Neural cell (in vitro differentiated cells): ENCODE measurements at regions not wholly inside any gene's neighbourhood (a gene's known extent, or its start where the extent isn't known, plus 50 kb on each side); places are given as distances from the start of the nearest gene placed in this dataset.

Source experiments
- H2AFZ ChIP-seq: fragments of 200-600, 300-800 bp; sonication (generic), shearing (Covaris generic); 2 replicates; pipeline ENCODE4 v1.6.0; 2014; ENCODE audit warnings: low read depth, mild to moderate bottlenecking, antibody characterized with exemption, low read length, moderate library complexity
- H3F3A ChIP-seq: fragments of 200-600 bp; shearing (Covaris generic); 2 replicates; pipeline ENCODE4 v1.6.1; 2016; ENCODE audit warnings: mild to moderate bottlenecking, moderate library complexity, mixed read lengths, antibody characterized with exemption, low read length; ENCODE audit not compliant: insufficient read depth, poor library complexity, severe bottlenecking
- H3K27ac ChIP-seq: fragments of 200-600, 300-800 bp; sonication (generic), shearing (Covaris generic); 2 replicates; pipeline ENCODE4 v1.5.1; 2014; ENCODE audit warnings: mild to moderate bottlenecking, low read length, moderate library complexity
- H3K27me3 ChIP-seq: fragments of 300-800, 200-600 bp; sonication (generic), shearing (Covaris generic); 2 replicates; pipeline ENCODE4 v1.6.0; 2014; ENCODE audit warnings: mild to moderate bottlenecking, low read depth, low read length, moderate library complexity; ENCODE audit not compliant: insufficient read depth
- H3K36me3 ChIP-seq: fragments of 300-800, 200-600 bp; sonication (generic), shearing (Covaris generic); 2 replicates; pipeline ENCODE4 v1.5.1; 2014; ENCODE audit warnings: mild to moderate bottlenecking, antibody characterized with exemption, low read length, moderate library complexity; ENCODE audit not compliant: insufficient read depth
- H3K4me2 ChIP-seq: fragments of 300-800, 200-600 bp; sonication (generic), shearing (Covaris generic); 2 replicates; pipeline ENCODE4 v1.6.0; 2014; ENCODE audit warnings: mild to moderate bottlenecking, low read length
- H3K4me3 ChIP-seq: fragments of 300-800, 200-600 bp; sonication (generic), shearing (Covaris generic); 2 replicates; pipeline ENCODE4 v1.5.1; 2014; ENCODE audit warnings: mild to moderate bottlenecking, low read length, moderate library complexity
- H3K79me2 ChIP-seq: fragments of 200-600 bp; shearing (Covaris generic); replicated peaks from 2 replicates; pipeline ENCODE4 v1.6.0; 2014; ENCODE audit warnings: mild to moderate bottlenecking, low read length, moderate library complexity; ENCODE audit not compliant: insufficient read depth
- H3K9ac ChIP-seq: fragments of 300-800, 200-600 bp; sonication (generic), shearing (Covaris generic); 2 replicates; pipeline ENCODE4 v1.6.1; 2016; ENCODE audit warnings: mild to moderate bottlenecking, low read length, mixed read lengths
- H3K9me2 ChIP-seq: fragments of 200-600 bp; shearing (Covaris generic); 2 replicates; pipeline ENCODE4 v1.6.1; 2016; ENCODE audit warnings: mild to moderate bottlenecking, low read length, mixed read lengths; ENCODE audit not compliant: insufficient read depth
- H3K9me3 ChIP-seq: fragments of 200-600, 300-800 bp; sonication (generic), shearing (Covaris generic); 2 replicates; pipeline ENCODE4 v1.6.1; 2016; ENCODE audit warnings: mild to moderate bottlenecking, mixed run types, low read length, moderate library complexity, mixed read lengths
- H4K20me1 ChIP-seq: fragments of 200-600 bp; shearing (Covaris generic); 2 replicates; pipeline ENCODE4 v1.6.1; 2016; ENCODE audit warnings: mild to moderate bottlenecking, mixed run types; ENCODE audit not compliant: insufficient read depth
- EP300 ChIP-seq: fragments of 450-650 bp; conservative IDR thresholded peaks from 2 replicates; pipeline ENCODE4 v1.6.1; 2014; ENCODE audit warnings: antibody characterized with exemption, mild to moderate bottlenecking, moderate library complexity; ENCODE audit not compliant: poor library complexity, severe bottlenecking
- EZH2 ChIP-seq: fragments of 200-600, 300-800 bp; shearing (Covaris generic), sonication (generic); IDR thresholded peaks from 2 replicates; pipeline ENCODE4 v1.6.1; 2014; ENCODE audit warnings: antibody characterized with exemption, low read length, borderline replicate concordance, mild to moderate bottlenecking; ENCODE audit not compliant: insufficient read depth, poor library complexity, severe bottlenecking
- MXI1 ChIP-seq: fragments of 450-650 bp; conservative IDR thresholded peaks from 2 replicates; pipeline ENCODE4 v1.6.1; 2014; ENCODE audit warnings: antibody characterized with exemption, mild to moderate bottlenecking; ENCODE audit not compliant: poor library complexity, severe bottlenecking
- POLR2AphosphoS5 ChIP-seq: IDR thresholded peaks from 2 replicates; pipeline ENCODE4 v1.6.1; 2012
- RAD21 ChIP-seq: fragments of 450-650 bp; conservative IDR thresholded peaks from 2 replicates; pipeline ENCODE4 v1.6.1; 2014; ENCODE audit warnings: antibody characterized with exemption, mild to moderate bottlenecking, moderate library complexity
- SMC3 ChIP-seq: fragments of 450-650 bp; conservative IDR thresholded peaks from 2 replicates; pipeline ENCODE4 v1.6.1; 2014; ENCODE audit warnings: antibody characterized with exemption, mild to moderate bottlenecking, moderate library complexity; ENCODE audit not compliant: poor library complexity
- TAF1 ChIP-seq: IDR thresholded peaks from 2 replicates; pipeline ENCODE4 v1.6.1; 2012; ENCODE audit warnings: low read depth
- TF ChIP-seq, protein P1 (sequence below): fragments of 450-650 bp; IDR thresholded peaks from 2 replicates; pipeline ENCODE4 v1.5.1; 2014; ENCODE audit warnings: antibody characterized with exemption, mild to moderate bottlenecking, moderate library complexity; ENCODE audit not compliant: poor library complexity, severe bottlenecking
- TF ChIP-seq, protein P2 (sequence below): IDR thresholded peaks from 2 replicates; pipeline ENCODE4 v1.6.1; 2012; ENCODE audit warnings: borderline replicate concordance

DNA sequence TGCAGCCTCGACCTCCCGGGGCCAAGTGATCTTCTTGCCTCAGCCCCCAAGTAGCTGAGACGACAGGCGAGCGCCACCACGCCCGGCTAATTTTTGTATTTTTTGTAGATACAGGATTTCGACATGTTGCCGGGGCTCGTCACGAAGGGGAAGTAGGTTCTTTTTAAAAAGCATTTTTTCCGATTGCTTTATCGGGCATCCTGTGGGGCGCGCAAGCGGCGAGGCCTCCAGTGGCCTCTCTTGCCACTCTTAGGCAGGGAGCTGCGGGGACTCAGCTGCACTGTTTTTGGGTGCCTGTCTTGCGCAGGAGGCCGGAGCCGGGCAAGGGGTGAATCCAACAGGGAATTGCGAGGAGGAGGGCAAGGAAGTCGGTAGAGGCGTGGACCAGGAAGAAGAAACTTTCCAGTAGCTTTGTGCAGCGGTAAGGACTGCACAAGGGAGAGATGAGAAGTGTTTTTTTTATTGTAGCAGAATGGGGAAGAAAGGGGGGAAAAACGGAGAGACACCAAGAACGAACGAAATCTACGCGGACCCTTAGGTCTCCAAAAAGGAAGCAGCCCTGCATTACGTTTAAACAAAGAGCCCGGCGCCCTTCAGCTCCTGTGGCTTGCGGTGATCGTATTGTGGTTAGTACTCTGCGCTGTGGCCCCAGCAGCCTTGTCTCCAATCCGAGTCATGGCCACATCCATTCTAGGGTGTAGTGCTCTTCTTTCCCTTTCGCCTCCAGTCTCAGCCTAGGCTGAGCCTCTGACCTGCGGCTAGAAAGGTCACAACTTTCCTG is 164.8 kb downstream of the PPIAL4G start:
- Histone ChIP-seq H3K9me3 (no peaks in the 10 kb centered on the region), H3F3A (no peaks in the 10 kb centered on the region), H3K27ac (no peak overlapping the region), H3K4me3 (no peak overlapping the region), H3K4me2 (no peak overlapping the region), H3K36me3 (no peaks in the 10 kb centered on the region), H3K9me2 (no peaks in the 10 kb centered on the region), H2AFZ (no peak overlapping the region), H3K27me3 (peaks cover 39% of the 10 kb centered on the region), H3K9ac (no peak overlapping the region), H3K79me2 (no peaks in the 10 kb centered on the region), H4K20me1 (no peaks in the 10 kb centered on the region)
- TF ChIP-seq POLR2AphosphoS5 (no peak), EZH2 (no peak), RAD21 (no peak), MXI1 (no peak), EP300 (no peak), TAF1 (no peak), SMC3 (no peak)
- TF ChIP-seq, protein P1, sequence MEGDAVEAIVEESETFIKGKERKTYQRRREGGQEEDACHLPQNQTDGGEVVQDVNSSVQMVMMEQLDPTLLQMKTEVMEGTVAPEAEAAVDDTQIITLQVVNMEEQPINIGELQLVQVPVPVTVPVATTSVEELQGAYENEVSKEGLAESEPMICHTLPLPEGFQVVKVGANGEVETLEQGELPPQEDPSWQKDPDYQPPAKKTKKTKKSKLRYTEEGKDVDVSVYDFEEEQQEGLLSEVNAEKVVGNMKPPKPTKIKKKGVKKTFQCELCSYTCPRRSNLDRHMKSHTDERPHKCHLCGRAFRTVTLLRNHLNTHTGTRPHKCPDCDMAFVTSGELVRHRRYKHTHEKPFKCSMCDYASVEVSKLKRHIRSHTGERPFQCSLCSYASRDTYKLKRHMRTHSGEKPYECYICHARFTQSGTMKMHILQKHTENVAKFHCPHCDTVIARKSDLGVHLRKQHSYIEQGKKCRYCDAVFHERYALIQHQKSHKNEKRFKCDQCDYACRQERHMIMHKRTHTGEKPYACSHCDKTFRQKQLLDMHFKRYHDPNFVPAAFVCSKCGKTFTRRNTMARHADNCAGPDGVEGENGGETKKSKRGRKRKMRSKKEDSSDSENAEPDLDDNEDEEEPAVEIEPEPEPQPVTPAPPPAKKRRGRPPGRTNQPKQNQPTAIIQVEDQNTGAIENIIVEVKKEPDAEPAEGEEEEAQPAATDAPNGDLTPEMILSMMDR: no peak
- TF ChIP-seq, protein P2, sequence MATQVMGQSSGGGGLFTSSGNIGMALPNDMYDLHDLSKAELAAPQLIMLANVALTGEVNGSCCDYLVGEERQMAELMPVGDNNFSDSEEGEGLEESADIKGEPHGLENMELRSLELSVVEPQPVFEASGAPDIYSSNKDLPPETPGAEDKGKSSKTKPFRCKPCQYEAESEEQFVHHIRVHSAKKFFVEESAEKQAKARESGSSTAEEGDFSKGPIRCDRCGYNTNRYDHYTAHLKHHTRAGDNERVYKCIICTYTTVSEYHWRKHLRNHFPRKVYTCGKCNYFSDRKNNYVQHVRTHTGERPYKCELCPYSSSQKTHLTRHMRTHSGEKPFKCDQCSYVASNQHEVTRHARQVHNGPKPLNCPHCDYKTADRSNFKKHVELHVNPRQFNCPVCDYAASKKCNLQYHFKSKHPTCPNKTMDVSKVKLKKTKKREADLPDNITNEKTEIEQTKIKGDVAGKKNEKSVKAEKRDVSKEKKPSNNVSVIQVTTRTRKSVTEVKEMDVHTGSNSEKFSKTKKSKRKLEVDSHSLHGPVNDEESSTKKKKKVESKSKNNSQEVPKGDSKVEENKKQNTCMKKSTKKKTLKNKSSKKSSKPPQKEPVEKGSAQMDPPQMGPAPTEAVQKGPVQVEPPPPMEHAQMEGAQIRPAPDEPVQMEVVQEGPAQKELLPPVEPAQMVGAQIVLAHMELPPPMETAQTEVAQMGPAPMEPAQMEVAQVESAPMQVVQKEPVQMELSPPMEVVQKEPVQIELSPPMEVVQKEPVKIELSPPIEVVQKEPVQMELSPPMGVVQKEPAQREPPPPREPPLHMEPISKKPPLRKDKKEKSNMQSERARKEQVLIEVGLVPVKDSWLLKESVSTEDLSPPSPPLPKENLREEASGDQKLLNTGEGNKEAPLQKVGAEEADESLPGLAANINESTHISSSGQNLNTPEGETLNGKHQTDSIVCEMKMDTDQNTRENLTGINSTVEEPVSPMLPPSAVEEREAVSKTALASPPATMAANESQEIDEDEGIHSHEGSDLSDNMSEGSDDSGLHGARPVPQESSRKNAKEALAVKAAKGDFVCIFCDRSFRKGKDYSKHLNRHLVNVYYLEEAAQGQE: no peak

DNA sequence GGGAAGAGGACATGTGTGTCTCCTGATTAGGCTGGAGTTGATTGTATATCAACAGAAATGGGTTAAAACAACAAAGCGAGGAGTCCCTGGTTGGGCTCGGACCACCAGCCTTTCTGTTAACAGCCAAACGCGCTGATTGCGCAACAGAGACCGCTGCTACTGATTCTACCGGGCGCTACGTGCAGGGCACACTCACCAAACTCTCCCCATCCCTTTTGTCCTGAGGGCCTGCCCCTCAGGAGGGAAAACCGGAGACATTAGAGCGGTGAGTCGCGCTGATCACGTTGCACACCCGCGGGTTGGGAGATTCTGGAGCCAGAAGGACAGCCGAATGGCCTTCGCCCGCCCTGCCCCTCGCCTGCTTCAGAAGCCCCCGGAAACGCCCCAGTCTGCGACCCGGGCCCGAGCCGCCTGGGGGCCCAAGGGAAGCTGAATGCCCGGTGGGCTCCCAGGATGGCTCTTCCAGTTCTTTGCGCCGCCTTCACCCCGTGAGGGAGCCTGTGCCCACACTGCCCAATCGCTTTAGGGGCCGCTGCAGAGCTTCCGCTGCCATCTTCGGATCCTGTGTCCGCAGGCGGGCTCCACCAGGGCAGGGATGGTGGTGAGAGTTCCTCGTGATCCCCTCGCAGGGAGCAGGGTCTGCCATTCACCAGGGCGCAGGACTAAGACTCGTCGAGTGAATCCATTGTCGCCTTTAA is 165.4 kb upstream of the NBPF11 start:
- H3K4me2 ChIP-seq: no peak overlapping the region
- H3K79me2 ChIP-seq: no peaks in the 10 kb centered on the region
- TF ChIP-seq RAD21 (no peak), EP300 (no peak), TAF1 (no peak), EZH2 (no peak), MXI1 (no peak)
- TF ChIP-seq, protein P2: no peak
- H3K9me3 ChIP-seq: peaks cover 1% of the 10 kb centered on the region
- H3F3A ChIP-seq: no peaks in the 10 kb centered on the region
- H3K4me3 ChIP-seq: no peak overlapping the region
- H3K9me2 ChIP-seq: no peaks in the 10 kb centered on the region
- no peaks in the 10 kb centered on the region for H4K20me1 ChIP-seq
- no peak overlapping the region for H3K9ac ChIP-seq
- H3K27ac ChIP-seq: no peak overlapping the region
- H2AFZ ChIP-seq: no peak overlapping the region
- H3K27me3 ChIP-seq: peaks cover 40% of the 10 kb centered on the region
- H3K36me3 ChIP-seq: no peaks in the 10 kb centered on the region
